ENCODE measurements at regions not wholly inside any gene's neighbourhood (a gene's known extent, or its start where the extent isn't known, plus 50 kb on each side); places are given as distances from the start of the nearest gene placed in this dataset.
"Not testable (repeated sequence)": the region's sequence is repeated elsewhere in the genome, so short reads cannot be mapped to it uniquely, and the experiment has no call there.

GRCh38 chr1:101128846-101129245, 103.3 kb upstream of the DPH5 start:
- H3K27ac ChIP-seq (ENCODE audit: low read depth in 1 of 2, low read length in 1 of 2), result no peak overlapping the region
- H3K27me3 ChIP-seq (ENCODE audit: control insufficient read depth in 3 of 3, insufficient read depth in 3 of 3, low read length in 2 of 3), result no peaks in the 10 kb centered on the region
- no peak for ATAC-seq (ENCODE audit: insufficient read depth, low FRiP score)
- H3K9me3 ChIP-seq (ENCODE audit: control insufficient read depth in 4 of 4, insufficient read depth in 3 of 4, low read length in 3 of 4), result no peaks in the 10 kb centered on the region
- no peak overlapping the region for H3K4me3 ChIP-seq
- no peaks in the 10 kb centered on the region for H3K36me3 ChIP-seq (ENCODE audit: control insufficient read depth in 4 of 4, insufficient read depth in 4 of 4, low read length in 4 of 4)
- TF ChIP-seq, protein P1, sequence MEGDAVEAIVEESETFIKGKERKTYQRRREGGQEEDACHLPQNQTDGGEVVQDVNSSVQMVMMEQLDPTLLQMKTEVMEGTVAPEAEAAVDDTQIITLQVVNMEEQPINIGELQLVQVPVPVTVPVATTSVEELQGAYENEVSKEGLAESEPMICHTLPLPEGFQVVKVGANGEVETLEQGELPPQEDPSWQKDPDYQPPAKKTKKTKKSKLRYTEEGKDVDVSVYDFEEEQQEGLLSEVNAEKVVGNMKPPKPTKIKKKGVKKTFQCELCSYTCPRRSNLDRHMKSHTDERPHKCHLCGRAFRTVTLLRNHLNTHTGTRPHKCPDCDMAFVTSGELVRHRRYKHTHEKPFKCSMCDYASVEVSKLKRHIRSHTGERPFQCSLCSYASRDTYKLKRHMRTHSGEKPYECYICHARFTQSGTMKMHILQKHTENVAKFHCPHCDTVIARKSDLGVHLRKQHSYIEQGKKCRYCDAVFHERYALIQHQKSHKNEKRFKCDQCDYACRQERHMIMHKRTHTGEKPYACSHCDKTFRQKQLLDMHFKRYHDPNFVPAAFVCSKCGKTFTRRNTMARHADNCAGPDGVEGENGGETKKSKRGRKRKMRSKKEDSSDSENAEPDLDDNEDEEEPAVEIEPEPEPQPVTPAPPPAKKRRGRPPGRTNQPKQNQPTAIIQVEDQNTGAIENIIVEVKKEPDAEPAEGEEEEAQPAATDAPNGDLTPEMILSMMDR (IDR thresholded peaks at IDR 0.05; ENCODE audit: control extremely low read depth, extremely low read depth), result no peak
- no peak for DNase-seq
- H3K9ac ChIP-seq (ENCODE audit: insufficient read depth in 1 of 2, low read length in 2 of 2), result no peak overlapping the region
- peaks cover 3 to 14% (median 5%) of the 10 kb centered on the region in 5 donors for H3K4me1 ChIP-seq (ENCODE audit: control insufficient read depth in 5 of 5, insufficient read depth in 5 of 5, low read length in 5 of 5)

GRCh38 chr1:101128211-101128727, 102.7 kb upstream of the DPH5 start:
- H3K27ac ChIP-seq (ENCODE audit: low read depth in 1 of 2, low read length in 1 of 2), result peak overlapping the region in 1 of 2 donors; percentile 14
- no peaks in the 10 kb centered on the region for H3K36me3 ChIP-seq (ENCODE audit: control insufficient read depth in 4 of 4, insufficient read depth in 4 of 4, low read length in 4 of 4)

DNA sequence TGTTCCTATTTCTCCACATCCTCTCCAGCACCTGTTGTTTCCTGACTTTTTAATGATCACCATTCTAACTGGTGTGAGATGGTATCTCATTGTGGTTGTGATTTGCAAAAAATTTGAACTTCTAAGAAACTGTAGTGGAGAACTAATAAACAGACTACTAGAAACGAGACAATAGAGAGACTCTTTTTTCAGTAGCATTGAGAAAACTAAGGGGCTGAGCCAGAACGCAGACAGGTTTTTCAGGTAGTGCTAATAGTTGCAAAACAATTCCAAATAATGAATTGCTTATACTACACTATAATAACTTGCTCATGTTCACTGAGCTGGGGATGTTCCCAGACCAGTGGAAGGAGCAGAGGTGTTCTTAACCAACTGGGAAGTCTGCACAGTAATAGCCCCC, 98.8 kb upstream of the DPH5 start:
- H3K36me3 ChIP-seq (ENCODE audit: control insufficient read depth in 4 of 4, insufficient read depth in 4 of 4, low read length in 4 of 4), result no peaks in the 10 kb centered on the region
- no peaks in the 10 kb centered on the region for H3K9me3 ChIP-seq (ENCODE audit: control insufficient read depth in 4 of 4, insufficient read depth in 3 of 4, low read length in 3 of 4)
- H3K4me1 ChIP-seq (ENCODE audit: control insufficient read depth in 5 of 5, insufficient read depth in 5 of 5, low read length in 5 of 5), result peaks cover 3 to 14% (median 5%) of the 10 kb centered on the region in 5 donors
- ATAC-seq (ENCODE audit: insufficient read depth, low FRiP score) (no peak), DNase-seq (no peak)
- no peak overlapping the region for H3K27ac ChIP-seq (ENCODE audit: low read depth in 1 of 2, low read length in 1 of 2)
- TF ChIP-seq, protein P1 (IDR thresholded peaks at IDR 0.05; ENCODE audit: control extremely low read depth, extremely low read depth), result no peak
- no peak overlapping the region for H3K9ac ChIP-seq (ENCODE audit: insufficient read depth in 1 of 2, low read length in 2 of 2)
- no peak overlapping the region for H3K4me3 ChIP-seq
- H3K27me3 ChIP-seq (ENCODE audit: control insufficient read depth in 3 of 3, insufficient read depth in 3 of 3, low read length in 2 of 3), result no peaks in the 10 kb centered on the region
- 86 to 87% methylated on average over 2 of the region's 2 CpGs for WGBS, 2 donors

More at GRCh38 chr1:101128211-101128727, 102.7 kb upstream of the DPH5 start:
- Histone ChIP-seq H3K4me1 (ENCODE audit: control insufficient read depth in 5 of 5, insufficient read depth in 5 of 5, low read length in 5 of 5) (peaks cover 3 to 14% (median 5%) of the 10 kb centered on the region in 5 donors), H3K27me3 (ENCODE audit: control insufficient read depth in 3 of 3, insufficient read depth in 3 of 3, low read length in 2 of 3) (no peaks in the 10 kb centered on the region), H3K9ac (ENCODE audit: insufficient read depth in 1 of 2, low read length in 2 of 2) (no peak overlapping the region), H3K4me3 (no peak overlapping the region), H3K9me3 (ENCODE audit: control insufficient read depth in 4 of 4, insufficient read depth in 3 of 4, low read length in 3 of 4) (no peaks in the 10 kb centered on the region)
- WGBS, 2 donors, result 18 to 23% methylated on average over 3 of the region's 3 CpGs
- DNase-seq (peak in 2 of 3 donors; percentile 66 to 76), ATAC-seq (ENCODE audit: insufficient read depth, low FRiP score) (no peak)
- TF ChIP-seq, protein P1 (IDR thresholded peaks at IDR 0.05; ENCODE audit: control extremely low read depth, extremely low read depth), result no peak

DNA sequence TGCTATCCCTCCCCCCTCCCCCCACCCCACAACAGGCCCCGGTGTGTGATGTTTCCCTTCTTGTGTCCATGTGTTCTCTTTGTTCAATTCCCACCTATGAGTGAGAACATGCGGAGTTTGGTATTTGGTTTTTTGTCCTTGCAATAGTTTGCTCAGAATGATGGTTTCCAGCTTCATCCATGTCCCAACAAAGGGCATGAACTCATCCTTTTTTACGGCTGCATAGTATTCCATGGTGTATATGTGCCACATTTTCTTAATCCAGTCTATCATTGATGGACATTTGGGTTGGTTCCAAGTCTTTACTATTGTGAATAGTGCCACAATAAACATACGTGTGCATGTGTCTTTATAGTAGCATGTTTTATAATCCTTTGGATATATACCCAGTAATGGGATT, 98.3 kb upstream of the DPH5 start:
- not testable (repeated sequence) for H3K9ac ChIP-seq (ENCODE audit: insufficient read depth in 1 of 2, low read length in 2 of 2); H3K27me3 ChIP-seq (ENCODE audit: control insufficient read depth in 3 of 3, insufficient read depth in 3 of 3, low read length in 2 of 3); H3K27ac ChIP-seq (ENCODE audit: low read depth in 1 of 2, low read length in 1 of 2); ATAC-seq (ENCODE audit: insufficient read depth, low FRiP score); H3K4me3 ChIP-seq; H3K36me3 ChIP-seq (ENCODE audit: control insufficient read depth in 4 of 4, insufficient read depth in 4 of 4, low read length in 4 of 4); DNase-seq; H3K9me3 ChIP-seq (ENCODE audit: control insufficient read depth in 4 of 4, insufficient read depth in 3 of 4, low read length in 3 of 4)
- WGBS, 2 donors, result 91 to 95% methylated on average over 4 of the region's 4 CpGs
- peaks cover 3 to 14% (median 5%) of the 10 kb centered on the region in 5 donors for H3K4me1 ChIP-seq (ENCODE audit: control insufficient read depth in 5 of 5, insufficient read depth in 5 of 5, low read length in 5 of 5)

Data from lung (tissue), 11 donors.